ENCODE measurements at regions not wholly inside any gene's neighbourhood (a gene's known extent, or its start where the extent isn't known, plus 50 kb on each side); places are given as distances from the start of the nearest gene placed in this dataset.

GRCh38 chr3:104854468-104854867, 512.2 kb upstream of the ALCAM start:
- TF ChIP-seq, protein P1, sequence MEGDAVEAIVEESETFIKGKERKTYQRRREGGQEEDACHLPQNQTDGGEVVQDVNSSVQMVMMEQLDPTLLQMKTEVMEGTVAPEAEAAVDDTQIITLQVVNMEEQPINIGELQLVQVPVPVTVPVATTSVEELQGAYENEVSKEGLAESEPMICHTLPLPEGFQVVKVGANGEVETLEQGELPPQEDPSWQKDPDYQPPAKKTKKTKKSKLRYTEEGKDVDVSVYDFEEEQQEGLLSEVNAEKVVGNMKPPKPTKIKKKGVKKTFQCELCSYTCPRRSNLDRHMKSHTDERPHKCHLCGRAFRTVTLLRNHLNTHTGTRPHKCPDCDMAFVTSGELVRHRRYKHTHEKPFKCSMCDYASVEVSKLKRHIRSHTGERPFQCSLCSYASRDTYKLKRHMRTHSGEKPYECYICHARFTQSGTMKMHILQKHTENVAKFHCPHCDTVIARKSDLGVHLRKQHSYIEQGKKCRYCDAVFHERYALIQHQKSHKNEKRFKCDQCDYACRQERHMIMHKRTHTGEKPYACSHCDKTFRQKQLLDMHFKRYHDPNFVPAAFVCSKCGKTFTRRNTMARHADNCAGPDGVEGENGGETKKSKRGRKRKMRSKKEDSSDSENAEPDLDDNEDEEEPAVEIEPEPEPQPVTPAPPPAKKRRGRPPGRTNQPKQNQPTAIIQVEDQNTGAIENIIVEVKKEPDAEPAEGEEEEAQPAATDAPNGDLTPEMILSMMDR (IDR thresholded peaks at IDR 0.05), result no peak
- no peak for TF ChIP-seq POLR2A (IDR thresholded peaks at IDR 0.05)
